CD4-positive, alpha-beta memory T cell (primary cell): ENCODE measurements at regions not wholly inside any gene's neighbourhood (a gene's known extent, or its start where the extent isn't known, plus 50 kb on each side); places are given as distances from the start of the nearest gene placed in this dataset.

ENCODE experiments used
- CTCF ChIA-PET: fragments of 350-600 bp; sonication (Branson Sonifier 250); formaldehyde crosslinking; loops from one replicate; lab custom pipeline; 2021; ENCODE audit warnings: inconsistent platforms; ENCODE audit not compliant: partially characterized antibody; lab: Charles Lee
- POLR2A ChIA-PET: fragments of 350-600 bp; sonication (Branson Sonifier 250); formaldehyde crosslinking; loops from one replicate; lab custom pipeline; 2021; ENCODE audit not compliant: partially characterized antibody; lab: Charles Lee
- DNase-seq, 5 donors: peaks; one replicate each; pipeline versions ENCODE4 v3.0.0 to v3.0.0-alpha.2; 2020 to 2022; ENCODE audit warnings: mixed read lengths in 1 of 5
- H3K27ac ChIP-seq: one replicate; pipeline ENCODE4 v1.7.0; 2013; ENCODE audit warnings: low read depth, low read length
- H3K27me3 ChIP-seq: 2 replicates; pipeline ENCODE4 v1.7.0; 2013; ENCODE audit warnings: mild to moderate bottlenecking, low read length, moderate library complexity; ENCODE audit not compliant: insufficient read depth
- H3K36me3 ChIP-seq: 2 replicates; pipeline ENCODE4 v1.7.0; 2013; ENCODE audit warnings: mild to moderate bottlenecking, low read length, moderate library complexity; ENCODE audit not compliant: insufficient read depth
- H3K4me1 ChIP-seq: 2 replicates; pipeline ENCODE4 v1.7.0; 2013; ENCODE audit warnings: mild to moderate bottlenecking, low read length, moderate library complexity; ENCODE audit not compliant: insufficient read depth
- H3K4me3 ChIP-seq, 2 donors: one replicate each; pipeline ENCODE4 v1.7.0; 2013; ENCODE audit warnings: low read length in 2 of 2, mild to moderate bottlenecking in 1 of 2
- H3K9me3 ChIP-seq, 2 donors: one replicate each; pipeline ENCODE4 v1.7.0; 2013; ENCODE audit warnings: low read length in 2 of 2, control low read depth in 1 of 2; ENCODE audit not compliant: control insufficient read depth in 1 of 2
- H3K27ac Mint-ChIP-seq, 7 donors: one replicate each; pipeline ENCODE4 v1.8.0; 2020 to 2021; ENCODE audit warnings: mixed read lengths in 7 of 7, mild to moderate bottlenecking in 6 of 7, inconsistent platforms in 3 of 7, moderate library complexity in 3 of 7
- H3K27me3 Mint-ChIP-seq, 2 donors: one replicate each; pipeline ENCODE4 v1.8.0; 2020 to 2021; ENCODE audit warnings: mixed read lengths in 2 of 2
- H3K36me3 Mint-ChIP-seq, 2 donors: one replicate each; pipeline ENCODE4 v1.8.0; 2020 to 2021; ENCODE audit warnings: mixed read lengths in 2 of 2, inconsistent platforms in 1 of 2, mild to moderate bottlenecking in 1 of 2
- H3K4me1 Mint-ChIP-seq, 4 donors: one replicate each; pipeline ENCODE4 v1.8.0; 2020 to 2021; ENCODE audit warnings: mixed read lengths in 4 of 4, mild to moderate bottlenecking in 1 of 4
- H3K4me3 Mint-ChIP-seq, 8 donors: one replicate each; pipeline ENCODE4 v1.8.0; 2020 to 2021; ENCODE audit warnings: mixed read lengths in 8 of 8, mild to moderate bottlenecking in 7 of 8, moderate library complexity in 6 of 8, inconsistent platforms in 3 of 8
- H3K9me3 Mint-ChIP-seq, 8 donors: one replicate each; pipeline ENCODE4 v1.8.0; 2020 to 2021; ENCODE audit warnings: mixed read lengths in 8 of 8, mild to moderate bottlenecking in 5 of 8, inconsistent platforms in 3 of 8, moderate library complexity in 1 of 8
- intact Hi-C: fragments of 100-400 bp; cut with micrococcal nuclease; formaldehyde crosslinking; loops from one replicate; pipeline ENCODE4 v1.15.1; 2023

DNA sequence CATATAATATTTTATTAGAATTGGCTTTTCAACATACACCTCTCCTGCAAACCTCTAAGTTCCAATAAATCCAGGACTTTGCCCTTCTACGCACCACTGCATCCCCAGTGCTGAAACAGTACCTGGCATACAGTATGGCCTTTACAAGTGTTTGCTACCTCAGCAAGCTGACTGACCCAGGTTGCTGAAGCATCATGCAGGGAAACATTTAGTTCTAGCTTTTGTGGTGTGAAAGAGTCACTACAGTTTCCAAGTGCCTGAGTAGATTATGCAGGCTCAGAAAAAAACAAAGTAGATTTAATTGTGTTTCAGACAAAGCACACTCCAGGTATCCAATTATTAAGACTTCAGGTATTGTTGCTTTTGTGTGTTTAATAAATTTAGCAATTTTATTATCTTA lies 614.2 kb upstream of the NRSN1 start:
- Mint-ChIP-seq H3K4me3 (no peak overlapping the region), H3K27ac (no peak overlapping the region), H3K36me3 (no peaks in the 10 kb centered on the region), H3K9me3 (peaks cover 0 to 9% (median 3%) of the 10 kb centered on the region in 8 donors), H3K4me1 (no peaks in the 10 kb centered on the region), H3K27me3 (no peaks in the 10 kb centered on the region)
- intact Hi-C loops, result no loop called here
- Histone ChIP-seq H3K4me1 (no peaks in the 10 kb centered on the region), H3K9me3 (no peaks in the 10 kb centered on the region), H3K27ac (no peak overlapping the region), H3K4me3 (no peak overlapping the region), H3K36me3 (no peaks in the 10 kb centered on the region), H3K27me3 (no peaks in the 10 kb centered on the region)
- CTCF ChIA-PET, result no interaction called here
- DNase-seq, result no peak
- POLR2A ChIA-PET, result no interaction called here

DNA sequence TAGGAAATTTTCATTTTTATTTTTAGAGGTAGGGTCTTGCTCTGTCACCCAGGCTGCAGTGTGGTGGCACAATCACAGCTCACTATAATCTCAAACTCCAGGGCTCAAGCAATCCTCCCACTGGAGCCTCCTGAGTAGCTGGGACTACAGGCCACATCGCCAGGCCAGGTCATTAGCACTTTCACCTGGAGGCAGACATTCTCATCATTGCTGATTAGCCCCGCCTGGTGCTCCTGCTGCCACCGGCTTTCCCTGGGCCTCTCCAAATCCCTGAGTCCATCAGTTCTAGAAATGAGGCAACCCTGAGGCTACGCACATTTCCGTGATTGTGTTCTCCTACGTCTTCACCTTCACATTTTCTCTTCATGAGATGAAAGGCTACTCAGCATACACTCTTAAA lies 607.7 kb upstream of the NRSN1 start:
- POLR2A ChIA-PET, result no interaction called here

DNA sequence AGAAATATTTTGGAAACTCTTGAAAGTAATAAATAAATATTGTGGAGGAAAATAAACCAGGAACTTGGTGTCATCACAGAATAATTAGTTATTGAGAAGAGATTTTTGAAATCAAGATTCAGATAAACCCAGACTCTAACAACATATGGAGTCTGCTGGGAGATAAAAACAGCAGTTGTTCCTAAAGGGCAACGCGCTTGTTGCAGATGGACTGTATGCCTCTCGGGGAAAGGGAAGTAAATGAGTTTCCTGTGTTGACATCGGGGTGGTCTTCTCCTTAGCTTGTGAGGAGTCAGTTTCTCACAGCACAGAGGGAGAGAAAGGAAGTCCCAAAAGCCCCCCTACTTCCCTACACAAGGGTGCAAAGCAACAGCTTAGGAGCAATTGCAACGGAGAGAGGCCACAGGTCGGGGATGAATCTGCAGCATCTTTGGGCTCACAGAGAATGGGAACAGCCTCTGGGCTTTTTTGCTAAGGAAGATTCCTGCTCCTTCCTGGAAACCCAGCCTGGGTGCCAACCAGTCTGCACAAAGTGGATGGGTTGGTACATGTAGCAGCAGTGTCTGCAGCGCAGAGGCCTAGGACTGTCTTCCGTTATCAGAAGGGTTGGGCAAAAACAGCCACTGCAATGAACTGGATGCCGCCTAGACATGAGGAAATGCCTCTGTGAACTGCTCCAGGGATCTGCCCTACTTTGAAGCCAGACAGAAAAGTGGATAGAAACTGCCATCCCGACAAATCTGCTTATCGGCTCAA lies 603.0 kb upstream of the NRSN1 start:
- H3K36me3 Mint-ChIP-seq, result peaks cover 0 to 2% of the 10 kb centered on the region in 2 donors
- POLR2A ChIA-PET, result no interaction called here
- intact Hi-C loops, result no loop called here
- no peak overlapping the region for H3K4me3 Mint-ChIP-seq
- CTCF ChIA-PET, result no interaction called here
- H3K36me3 ChIP-seq, result no peaks in the 10 kb centered on the region
- H3K9me3 Mint-ChIP-seq, result peaks cover 0 to 10% (median 4%) of the 10 kb centered on the region in 8 donors
- H3K27me3 ChIP-seq, result no peaks in the 10 kb centered on the region
- H3K4me1 ChIP-seq, result no peaks in the 10 kb centered on the region
- no peak overlapping the region for H3K27ac ChIP-seq
- no peak overlapping the region for H3K27ac Mint-ChIP-seq
- no peak for DNase-seq
- H3K27me3 Mint-ChIP-seq, result no peaks in the 10 kb centered on the region
- H3K9me3 ChIP-seq, result no peaks in the 10 kb centered on the region
- H3K4me3 ChIP-seq, result no peak overlapping the region
- no peaks in the 10 kb centered on the region for H3K4me1 Mint-ChIP-seq

More for the DNA sequence above, 607.7 kb upstream of the NRSN1 start:
- Mint-ChIP-seq H3K27me3 (no peaks in the 10 kb centered on the region), H3K4me1 (no peaks in the 10 kb centered on the region), H3K9me3 (peaks cover 0 to 3% (median under 1%) of the 10 kb centered on the region in 8 donors), H3K27ac (no peak overlapping the region), H3K36me3 (no peaks in the 10 kb centered on the region), H3K4me3 (no peak overlapping the region)
- no peaks in the 10 kb centered on the region for H3K4me1 ChIP-seq
- no peaks in the 10 kb centered on the region for H3K9me3 ChIP-seq
- H3K36me3 ChIP-seq, result no peaks in the 10 kb centered on the region
- no peak overlapping the region for H3K27ac ChIP-seq
- intact Hi-C loops, result no loop called here
- CTCF ChIA-PET, result no interaction called here
- H3K27me3 ChIP-seq, result no peaks in the 10 kb centered on the region
- H3K4me3 ChIP-seq, result no peak overlapping the region
- no peak for DNase-seq

DNA sequence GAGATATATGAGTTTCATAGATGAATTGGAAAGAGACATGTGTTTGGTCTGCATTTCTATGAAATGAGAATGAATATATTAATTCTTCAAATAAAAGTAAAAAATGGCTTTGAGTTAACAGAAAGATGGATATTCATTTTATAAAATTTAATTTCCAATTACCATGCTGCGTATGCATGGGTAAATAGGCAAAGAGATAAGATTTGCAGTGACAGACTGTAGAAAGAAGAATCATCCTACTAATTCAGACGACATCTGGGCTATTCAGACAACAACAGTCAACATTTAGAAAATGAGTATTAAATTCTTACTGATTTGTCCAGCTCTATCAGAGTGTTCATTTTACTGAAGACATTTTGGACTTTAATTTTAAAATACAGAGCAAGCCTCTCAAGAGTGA lies 602.2 kb upstream of the NRSN1 start:
- POLR2A ChIA-PET, result no interaction called here
- intact Hi-C loops, result no loop called here
- Mint-ChIP-seq H3K27me3 (no peaks in the 10 kb centered on the region), H3K9me3 (peaks cover 0 to 10% (median 4%) of the 10 kb centered on the region in 8 donors), H3K27ac (no peak overlapping the region), H3K4me3 (no peak overlapping the region), H3K36me3 (peaks cover 0 to 2% of the 10 kb centered on the region in 2 donors), H3K4me1 (no peaks in the 10 kb centered on the region)
- no peak for DNase-seq
- no peak overlapping the region for H3K27ac ChIP-seq
- H3K36me3 ChIP-seq, result no peaks in the 10 kb centered on the region
- no peaks in the 10 kb centered on the region for H3K4me1 ChIP-seq
- no peaks in the 10 kb centered on the region for H3K27me3 ChIP-seq
- no peak overlapping the region for H3K4me3 ChIP-seq
- no peaks in the 10 kb centered on the region for H3K9me3 ChIP-seq
- CTCF ChIA-PET, result no interaction called here

DNA sequence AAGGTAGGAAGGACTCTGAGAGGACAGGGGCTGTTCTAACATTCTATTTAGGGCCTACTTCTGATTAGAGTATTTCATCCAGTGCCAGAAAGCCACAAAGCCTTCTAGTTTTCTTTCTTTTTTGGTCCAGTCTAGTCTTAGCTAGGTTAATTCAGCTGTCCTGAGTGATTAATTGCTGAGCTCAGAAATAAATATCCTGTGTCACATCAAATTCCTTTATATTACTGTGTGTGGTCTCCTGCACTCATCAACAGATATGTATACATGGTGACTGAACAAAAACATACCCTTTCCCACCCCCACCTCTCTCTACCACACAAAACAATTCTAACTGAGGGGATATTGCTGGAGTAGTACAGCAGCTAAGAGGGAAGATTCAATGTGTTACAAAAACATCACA lies 601.5 kb upstream of the NRSN1 start:
- Mint-ChIP-seq H3K36me3 (peaks cover 0 to 2% of the 10 kb centered on the region in 2 donors), H3K27me3 (no peaks in the 10 kb centered on the region), H3K27ac (no peak overlapping the region), H3K4me1 (no peaks in the 10 kb centered on the region), H3K9me3 (peaks cover 0 to 10% (median 4%) of the 10 kb centered on the region in 8 donors), H3K4me3 (no peak overlapping the region)
- ChIA-PET POLR2A (interaction anchor here (0.6 kb wide), 1 partner anchor 142 kb away, joined by 3 read pairs; no protein-coding TSS in a partner anchor), CTCF (no interaction called here)
- Histone ChIP-seq H3K27ac (no peak overlapping the region), H3K4me1 (no peaks in the 10 kb centered on the region), H3K27me3 (no peaks in the 10 kb centered on the region), H3K4me3 (no peak overlapping the region), H3K9me3 (no peaks in the 10 kb centered on the region), H3K36me3 (no peaks in the 10 kb centered on the region)
- intact Hi-C loops, result no loop called here
- no peak for DNase-seq

DNA sequence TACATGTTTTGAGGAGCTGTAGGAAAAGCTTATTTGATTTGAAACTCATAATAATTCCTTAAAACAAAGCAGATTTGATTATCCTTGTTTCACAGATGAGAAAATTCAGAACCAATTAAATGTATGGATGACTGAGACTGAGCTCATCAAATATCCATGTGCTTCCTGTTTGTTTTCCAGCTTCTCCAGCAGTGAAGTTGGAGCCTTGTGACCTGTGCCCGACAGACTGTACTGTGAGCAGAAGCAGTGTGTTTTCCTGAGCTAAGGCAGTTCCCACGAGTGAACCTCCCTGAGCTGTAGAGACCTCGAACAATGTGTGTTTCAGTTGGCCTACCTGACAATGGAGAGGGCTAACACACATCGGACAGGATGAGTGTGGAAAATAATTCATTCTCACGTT lies 599.5 kb upstream of the NRSN1 start:
- H3K4me1 ChIP-seq, result no peaks in the 10 kb centered on the region
- Mint-ChIP-seq H3K36me3 (peaks cover 0 to 2% of the 10 kb centered on the region in 2 donors), H3K4me1 (no peaks in the 10 kb centered on the region), H3K27ac (peak overlapping the region in 1 of 7 donors; percentile 48), H3K9me3 (peaks cover 0 to 12% (median 3%) of the 10 kb centered on the region in 8 donors), H3K4me3 (no peak overlapping the region), H3K27me3 (no peaks in the 10 kb centered on the region)
- intact Hi-C loops, result no loop called here
- POLR2A ChIA-PET, result no interaction called here
- no peaks in the 10 kb centered on the region for H3K27me3 ChIP-seq
- CTCF ChIA-PET, result no interaction called here
- no peak overlapping the region for H3K4me3 ChIP-seq
- H3K36me3 ChIP-seq, result no peaks in the 10 kb centered on the region
- H3K9me3 ChIP-seq, result no peaks in the 10 kb centered on the region
- no peak for DNase-seq
- H3K27ac ChIP-seq, result no peak overlapping the region

DNA sequence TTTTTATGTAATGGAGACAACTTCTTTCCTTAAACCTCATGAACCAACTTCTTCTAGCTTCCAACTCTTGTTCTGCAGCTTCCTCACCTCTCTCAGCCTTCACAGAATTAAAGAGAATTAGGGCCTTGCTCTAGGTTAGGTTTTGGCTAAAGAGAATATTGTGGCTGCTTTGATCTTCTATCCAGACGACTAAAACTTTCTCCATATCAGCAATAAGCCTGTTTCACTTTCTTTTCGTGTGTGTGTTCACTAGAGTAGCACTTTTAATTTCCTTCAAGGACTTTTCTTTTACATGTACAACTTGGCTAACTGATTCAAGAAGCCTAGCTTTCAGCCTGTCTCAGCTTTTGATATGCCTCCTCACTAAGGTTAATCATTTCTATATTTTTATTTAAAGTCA lies 596.1 kb upstream of the NRSN1 start:
- no peak overlapping the region for H3K27ac ChIP-seq
- H3K9me3 ChIP-seq, result no peaks in the 10 kb centered on the region
- H3K27me3 ChIP-seq, result no peaks in the 10 kb centered on the region
- Mint-ChIP-seq H3K4me1 (no peaks in the 10 kb centered on the region), H3K27ac (no peak overlapping the region), H3K27me3 (no peaks in the 10 kb centered on the region), H3K9me3 (peaks cover 0 to 16% (median 5%) of the 10 kb centered on the region in 8 donors), H3K36me3 (peaks cover 0 to 2% of the 10 kb centered on the region in 2 donors), H3K4me3 (no peak overlapping the region)
- H3K4me1 ChIP-seq, result no peaks in the 10 kb centered on the region
- intact Hi-C loops, result no loop called here
- H3K36me3 ChIP-seq, result no peaks in the 10 kb centered on the region
- POLR2A ChIA-PET, result no interaction called here
- H3K4me3 ChIP-seq, result no peak overlapping the region
- DNase-seq, result no peak
- CTCF ChIA-PET, result no interaction called here
